A204.1 (cell line): ENCODE measurements at regions not wholly inside any gene's neighbourhood (a gene's known extent, or its start where the extent isn't known, plus 50 kb on each side); places are given as distances from the start of the nearest gene placed in this dataset.

Experiments used
- FAIRE-seq: peaks from 2 replicates; lab custom pipeline; 2012; peaks lifted over from hg19 to GRCh38; lab: Jason Lieb, UNC

DNA sequence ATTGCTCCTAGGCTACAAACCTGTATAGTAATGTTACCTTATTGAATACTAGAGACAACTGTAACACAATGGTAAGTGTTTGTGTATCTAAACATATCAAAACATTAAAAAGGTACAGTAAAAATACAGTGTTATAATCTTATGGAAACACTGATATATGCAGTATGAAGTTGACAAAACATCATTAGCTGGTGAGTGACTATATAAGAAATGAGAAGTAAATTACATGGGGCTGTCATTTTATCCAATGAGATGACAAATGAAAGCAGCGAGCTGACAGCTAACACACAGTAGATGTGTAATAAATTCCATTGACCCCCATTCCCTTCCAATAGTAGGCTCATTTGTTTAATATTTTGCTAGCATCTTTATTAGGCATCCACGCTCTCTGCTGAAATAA, 198.1 kb upstream of the GHITM start:
- FAIRE-seq: no peak

DNA sequence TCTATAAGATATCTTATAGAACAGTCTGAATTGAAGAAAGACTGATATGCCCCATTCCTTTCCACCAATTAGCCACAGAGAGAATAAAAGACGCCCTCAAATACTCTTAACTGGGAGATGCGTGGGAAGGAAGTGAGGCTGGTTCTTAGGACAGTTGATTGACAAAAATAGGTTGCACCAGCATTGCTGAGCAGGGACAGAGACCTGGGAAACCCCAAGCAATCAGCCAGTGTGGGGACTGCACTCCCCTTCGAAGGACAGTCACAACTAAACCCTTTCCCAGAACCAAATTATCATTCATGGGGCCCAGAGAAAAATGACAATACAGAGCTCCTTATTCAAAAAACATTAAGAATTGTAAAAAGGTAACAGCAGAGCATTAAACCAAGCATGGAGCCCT, 196.9 kb upstream of the GHITM start:
- FAIRE-seq: no peak

DNA sequence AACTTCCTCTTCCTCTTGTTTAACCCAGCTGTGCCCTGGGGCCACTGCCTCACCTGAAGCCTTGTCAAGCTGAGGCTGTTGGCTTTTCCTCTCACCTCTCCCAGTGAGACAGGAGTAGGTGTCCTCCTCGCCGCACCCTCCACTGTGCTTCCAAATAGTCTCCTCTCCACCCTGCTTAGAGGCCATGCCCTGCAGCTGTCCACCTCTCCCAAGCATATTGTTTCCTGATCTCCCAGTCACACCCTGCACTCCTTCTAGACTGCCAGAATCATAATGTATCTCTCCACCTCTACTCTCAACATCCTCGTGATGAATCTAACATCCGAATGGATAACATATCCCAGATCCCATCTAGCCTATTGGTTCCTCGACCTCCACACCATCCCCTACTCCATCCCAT, 196.3 kb upstream of the GHITM start:
- no peak for FAIRE-seq

DNA sequence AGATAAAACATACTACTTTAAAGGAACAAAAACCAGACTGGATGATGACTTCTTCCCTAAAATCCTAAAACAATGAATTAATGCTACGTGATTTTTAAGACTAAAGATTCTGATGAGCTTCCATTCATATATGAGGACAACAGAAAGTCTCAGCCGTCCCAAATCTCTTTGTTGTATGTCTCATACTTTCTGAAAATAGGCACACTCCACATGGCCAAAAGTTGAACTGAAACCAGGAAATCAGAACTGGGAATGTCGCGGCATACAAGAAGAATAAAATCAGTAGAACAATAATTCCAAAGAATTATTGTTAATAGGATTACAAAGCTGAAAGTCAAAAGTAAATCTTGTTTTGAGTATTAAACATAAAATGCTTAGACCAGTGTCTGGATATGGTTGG, 195.4 kb upstream of the GHITM start:
- FAIRE-seq: no peak

DNA sequence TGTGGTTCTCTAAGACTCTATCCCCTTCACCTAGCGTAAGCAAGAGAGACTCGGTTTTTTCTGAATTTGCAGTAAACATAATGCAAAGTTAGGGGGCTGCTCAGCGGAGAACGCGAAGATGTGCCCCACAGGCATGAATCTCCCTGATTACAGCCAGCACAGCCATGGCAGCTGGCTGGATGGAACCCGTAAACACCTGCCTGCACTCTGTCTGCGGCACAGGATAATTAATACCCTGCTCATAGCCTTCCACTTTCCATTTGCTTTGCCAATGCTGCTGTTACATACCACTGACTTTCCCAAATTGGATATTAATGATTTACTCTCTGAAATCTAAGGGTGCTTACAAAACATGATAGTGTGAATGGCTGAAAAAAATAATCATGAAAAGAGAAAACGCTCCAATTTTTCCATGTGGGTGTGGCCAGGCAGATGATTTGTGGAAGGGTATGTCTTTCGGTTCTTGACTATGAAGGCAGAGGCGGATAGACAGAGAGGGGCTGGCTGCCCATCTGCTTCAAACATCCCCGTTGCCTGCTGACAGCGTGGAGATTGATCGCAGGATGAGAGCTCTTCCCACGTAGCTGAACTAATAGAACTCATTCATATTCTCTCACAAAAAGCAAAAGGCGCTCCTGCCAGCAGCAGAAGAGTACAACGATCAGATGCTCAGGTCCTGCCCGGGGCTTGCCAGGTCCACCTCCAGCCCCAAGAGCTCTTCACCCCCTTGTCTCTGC, 193.2 kb upstream of the GHITM start:
- no peak for FAIRE-seq

DNA sequence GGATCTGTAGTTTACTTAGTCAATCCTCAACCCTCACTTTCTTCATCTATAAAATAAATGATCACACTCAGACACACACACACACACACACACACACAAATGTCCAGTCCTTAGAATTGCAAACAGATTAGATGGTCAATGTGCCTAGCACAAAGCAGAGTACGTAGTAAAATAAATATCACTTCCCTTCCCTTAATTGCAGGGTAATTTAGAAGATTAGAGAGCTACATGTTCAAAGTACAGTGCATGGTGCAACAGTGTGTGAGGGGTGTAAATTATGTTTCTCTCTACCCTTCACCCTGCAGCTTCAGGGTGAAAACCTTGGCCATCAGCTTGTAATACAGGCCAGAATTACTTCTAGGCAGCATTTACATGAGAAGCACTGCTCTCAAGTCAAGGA, 187.0 kb upstream of the GHITM start:
- FAIRE-seq: no peak

DNA sequence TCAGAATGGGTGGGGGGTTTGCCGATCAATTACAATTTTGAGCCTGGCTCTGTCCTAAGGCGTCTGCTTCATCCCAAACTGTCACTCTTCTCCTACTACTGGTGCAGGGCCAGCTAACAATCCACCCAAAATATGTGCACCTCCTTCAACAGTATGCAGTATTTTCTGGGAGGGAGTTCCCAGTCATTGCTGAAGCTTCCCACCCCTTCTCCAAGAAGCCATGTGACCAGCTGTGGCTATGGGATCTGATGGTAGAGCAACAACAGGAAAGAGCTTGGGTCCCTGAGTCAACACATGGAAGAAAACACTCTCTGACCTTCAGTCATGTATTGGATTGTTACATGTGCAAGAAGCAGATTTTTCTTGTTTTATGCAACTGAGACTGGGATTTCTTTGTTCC, 185.7 kb upstream of the GHITM start:
- no peak for FAIRE-seq

DNA sequence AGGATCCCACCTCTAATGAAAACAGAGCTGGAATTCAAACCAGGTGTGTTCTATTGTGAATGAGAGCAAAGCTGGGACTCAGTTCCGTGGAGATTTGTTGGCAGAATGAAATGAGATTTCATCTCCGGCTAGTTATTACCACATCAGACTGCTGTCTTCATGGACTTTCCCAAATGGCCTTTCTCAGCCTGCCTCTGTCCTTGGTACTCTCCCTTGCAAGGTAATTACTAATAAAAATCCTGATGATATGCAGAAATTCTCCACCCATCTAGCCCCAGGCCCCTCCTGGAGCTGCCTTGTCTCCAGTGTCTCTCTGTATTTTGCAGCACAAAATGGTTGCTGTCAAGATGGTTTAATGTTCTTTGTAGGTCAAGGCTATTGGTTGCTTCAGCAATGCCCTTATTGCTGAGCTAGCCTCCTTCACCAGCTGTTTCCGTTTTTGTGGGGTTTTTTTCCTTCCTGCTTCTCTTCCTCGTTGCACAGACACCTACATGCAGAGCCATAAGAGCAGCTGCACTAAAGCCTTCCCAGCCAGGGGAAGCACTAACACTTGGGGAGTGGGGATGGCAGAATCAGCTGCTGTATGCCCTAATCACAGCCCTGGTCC, 185.0 kb upstream of the GHITM start:
- FAIRE-seq: no peak

DNA sequence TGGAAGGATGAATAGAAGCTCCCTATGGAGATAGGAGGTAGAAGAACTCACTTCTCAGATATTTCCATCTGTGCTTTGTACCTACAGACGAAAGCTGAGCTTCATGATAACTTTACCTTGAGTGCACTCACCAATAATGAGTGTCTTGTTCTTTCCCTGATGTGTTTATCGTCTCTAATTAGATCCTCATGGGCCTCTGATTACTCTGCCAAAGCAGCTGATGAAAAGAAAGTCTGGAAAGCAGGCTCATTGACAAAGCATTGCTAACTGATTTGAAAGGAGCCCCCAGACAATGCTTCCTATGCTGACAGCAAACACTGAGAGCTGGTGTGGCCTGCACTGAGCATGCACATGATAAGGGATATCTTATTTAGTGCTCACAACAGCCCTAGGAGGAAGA, 183.9 kb upstream of the GHITM start:
- no peak for FAIRE-seq

DNA sequence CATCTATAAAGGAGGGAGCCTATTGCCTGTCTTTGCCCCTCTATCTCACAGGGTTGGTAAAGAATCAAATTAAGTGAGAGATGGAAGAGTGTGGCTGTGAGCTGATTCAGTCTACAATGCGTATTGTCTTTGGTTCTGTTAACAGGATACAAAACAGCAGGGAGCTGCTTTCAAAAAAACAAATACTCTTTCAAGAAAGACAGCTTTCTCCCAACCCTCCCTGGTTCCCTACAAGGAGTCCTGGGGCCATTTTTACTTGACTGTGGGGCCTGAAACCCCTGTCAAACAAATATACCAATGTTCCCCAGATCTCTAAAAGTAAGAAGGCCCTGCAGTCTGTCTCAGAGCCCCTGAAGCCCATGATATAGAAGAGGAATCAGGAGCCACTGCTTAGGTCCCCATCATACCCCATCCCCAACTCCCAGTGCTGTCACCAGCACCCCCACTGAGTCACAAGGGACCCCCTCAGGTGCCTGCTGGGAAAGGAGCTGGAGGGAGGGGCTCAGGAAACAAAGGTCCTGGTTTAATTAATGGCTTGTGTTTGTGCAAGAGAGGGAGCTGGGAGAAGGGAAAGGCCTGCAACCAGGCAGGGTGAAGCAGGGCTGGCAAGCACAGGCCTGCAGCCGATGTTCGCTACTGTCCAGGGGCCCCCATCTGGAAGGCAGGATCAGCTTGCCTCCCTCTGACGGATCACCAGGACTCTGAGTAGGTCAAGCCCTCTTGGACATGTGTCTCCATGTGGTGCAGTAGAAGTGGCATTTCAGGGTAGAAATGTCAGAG, 182.0 kb upstream of the GHITM start:
- FAIRE-seq: no peak

DNA sequence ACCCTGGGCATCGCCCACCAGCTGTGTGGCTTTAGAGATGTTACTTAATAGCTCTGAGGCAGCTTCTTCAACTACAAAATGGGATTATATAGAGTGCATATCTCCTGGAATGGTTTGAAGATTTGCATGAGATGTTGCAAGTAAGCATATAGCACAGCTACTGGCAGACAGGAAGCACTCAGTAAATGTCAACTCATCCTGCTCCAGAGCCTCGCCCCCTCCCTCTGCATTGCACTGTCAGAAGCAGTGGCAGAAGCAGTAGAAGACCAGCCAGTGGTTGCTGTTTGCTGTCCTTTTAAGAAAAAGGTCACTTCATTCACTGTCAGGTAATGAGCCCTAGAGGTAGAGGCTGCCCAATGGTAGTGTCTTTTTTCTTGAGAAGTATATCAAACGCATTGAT, 180.0 kb upstream of the GHITM start:
- FAIRE-seq: no peak

DNA sequence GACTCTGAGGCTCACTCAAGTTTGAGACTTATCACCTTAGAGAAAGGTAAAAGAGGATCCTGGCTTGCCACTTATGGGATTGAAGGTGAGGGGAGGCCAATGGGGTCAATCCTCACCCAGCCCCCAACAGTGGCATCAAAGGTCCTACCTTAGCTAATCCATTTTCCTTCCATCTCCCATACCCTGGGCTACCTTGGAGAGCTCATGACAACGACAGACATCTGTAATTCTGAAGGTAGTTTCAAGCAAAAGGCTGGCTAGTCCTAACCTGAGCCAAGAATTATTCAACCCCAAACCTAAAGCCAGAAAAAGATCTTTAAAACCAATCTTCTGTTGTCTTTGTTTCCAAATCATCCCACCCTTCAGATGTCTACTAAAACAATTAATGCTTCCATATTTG, 179.2 kb upstream of the GHITM start:
- no peak for FAIRE-seq

DNA sequence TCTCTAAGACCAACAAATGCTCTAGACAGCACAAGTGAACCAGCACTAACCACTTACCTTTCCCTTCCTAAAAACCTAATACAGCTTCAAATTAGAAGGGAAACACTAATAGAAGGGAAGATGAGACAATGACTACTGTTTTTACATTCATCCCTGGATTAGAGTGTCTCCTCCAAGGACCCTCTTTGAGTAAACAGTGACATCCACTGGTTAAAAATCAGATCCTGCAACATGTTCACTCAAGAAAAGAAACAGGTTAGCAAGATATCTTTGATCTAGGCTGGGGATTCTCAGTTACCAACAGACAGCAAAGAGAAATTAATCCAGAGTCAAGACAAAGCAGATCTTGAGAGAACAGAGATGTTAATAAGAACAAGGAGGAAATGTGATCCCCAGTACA, 177.7 kb upstream of the GHITM start:
- no peak for FAIRE-seq

DNA sequence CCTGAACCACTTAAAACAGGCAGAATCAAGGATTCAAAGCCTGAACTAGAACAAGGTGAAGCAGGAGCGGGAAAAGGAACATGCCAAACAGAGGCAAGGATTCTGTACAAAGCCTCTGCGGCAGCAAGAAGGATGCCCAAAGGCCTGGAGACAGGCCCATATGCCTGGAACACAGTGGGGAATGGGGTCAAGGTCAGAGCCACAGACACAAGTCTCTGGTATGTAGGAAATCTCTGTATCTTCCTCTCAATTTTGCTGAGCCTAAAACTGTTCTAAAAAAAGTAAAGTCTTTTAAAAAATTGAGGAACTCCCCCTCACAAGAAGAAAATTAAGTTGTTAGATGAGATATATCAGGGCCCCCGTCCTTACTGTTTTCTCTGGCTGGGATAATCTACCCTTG, 175.9 kb upstream of the GHITM start:
- no peak for FAIRE-seq

DNA sequence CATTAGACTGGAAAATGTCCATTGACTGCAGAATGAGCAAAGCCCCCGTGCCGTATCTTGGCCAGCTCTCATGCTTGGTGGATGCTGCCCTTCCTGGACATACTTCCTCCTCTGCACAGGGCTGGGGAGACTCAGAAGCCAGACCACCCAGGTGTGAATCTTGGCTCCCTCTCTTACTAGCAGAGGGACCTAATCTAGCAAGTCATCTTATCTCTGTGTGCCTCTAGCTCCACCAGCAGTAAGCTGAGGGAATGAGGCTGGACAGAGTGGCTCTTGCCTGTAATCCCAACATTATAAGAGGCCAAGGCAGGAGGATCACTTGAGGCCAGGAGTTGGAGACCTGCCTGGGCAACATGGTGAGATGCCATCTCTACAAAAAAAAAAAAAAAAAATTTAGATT, 173.8 kb upstream of the GHITM start:
- no peak for FAIRE-seq

DNA sequence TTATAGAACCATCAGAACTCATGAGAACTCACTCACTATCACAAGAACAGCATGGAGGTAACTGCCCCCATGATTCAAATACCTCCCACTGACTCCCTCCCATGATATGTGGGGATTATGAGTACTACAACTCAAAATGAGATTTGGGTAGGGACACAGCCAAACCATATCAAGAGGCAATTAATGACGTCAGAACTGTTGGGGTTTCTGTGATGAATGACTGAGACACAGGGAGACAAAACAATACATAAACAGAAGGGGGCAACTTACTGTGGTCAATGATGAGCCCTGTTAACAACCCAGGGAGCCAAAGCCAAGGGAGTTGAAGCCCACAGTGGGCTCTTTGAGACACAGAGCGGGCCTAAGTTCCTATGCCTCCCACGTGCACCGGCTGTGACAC, 171.3 kb upstream of the GHITM start:
- no peak for FAIRE-seq

DNA sequence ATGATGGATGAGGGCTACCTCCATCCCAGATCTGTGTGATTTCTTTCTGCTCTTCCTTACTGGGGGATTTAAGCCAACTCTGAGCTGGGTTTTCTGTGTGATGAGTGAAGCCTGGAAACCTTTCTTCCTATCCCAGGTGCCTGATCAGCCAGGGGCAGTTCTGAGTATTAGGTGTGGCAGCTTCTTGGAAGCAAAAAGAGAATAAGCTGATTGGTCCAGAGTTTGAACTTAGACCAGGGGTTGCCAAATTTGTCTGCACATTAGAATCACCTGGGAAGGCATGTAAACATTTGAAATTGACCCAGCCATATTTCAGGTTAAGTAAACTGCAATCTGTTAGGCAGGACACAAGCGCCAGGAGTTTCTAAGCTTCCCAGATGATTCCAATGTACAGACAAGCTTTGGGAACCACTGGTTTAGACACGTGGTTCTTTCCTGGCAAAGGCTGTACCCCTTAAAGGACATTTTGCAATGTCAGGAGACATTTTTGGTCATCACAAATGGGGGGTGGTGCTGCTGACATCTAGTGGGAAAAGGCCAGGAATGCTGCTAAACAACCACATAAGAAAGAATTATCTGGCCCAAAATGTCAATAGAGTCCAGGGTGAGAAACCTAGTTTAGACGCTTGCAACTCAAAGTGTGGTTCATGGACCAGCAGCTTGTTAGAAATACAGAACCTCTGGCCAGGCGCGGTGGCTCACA, 160.5 kb upstream of the GHITM start:
- no peak for FAIRE-seq

DNA sequence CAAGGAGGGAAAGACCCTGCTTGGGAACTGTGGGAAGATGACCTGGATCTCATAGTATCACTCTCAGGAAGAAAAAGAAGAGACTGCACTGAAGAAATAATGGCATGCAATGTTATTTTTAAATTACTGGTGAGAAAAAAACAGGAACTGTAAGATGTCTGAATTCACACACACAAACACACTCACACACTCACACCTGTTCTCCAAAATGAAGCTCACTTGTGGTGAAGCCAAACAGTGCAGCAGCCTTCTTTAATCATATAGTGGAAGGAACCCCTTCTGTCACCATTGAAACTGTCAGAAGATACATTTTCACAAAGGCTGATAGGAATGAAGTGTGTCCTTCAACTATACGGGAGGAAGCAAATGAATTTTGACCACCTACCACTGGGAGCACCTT, 156.5 kb upstream of the GHITM start:
- no peak for FAIRE-seq

DNA sequence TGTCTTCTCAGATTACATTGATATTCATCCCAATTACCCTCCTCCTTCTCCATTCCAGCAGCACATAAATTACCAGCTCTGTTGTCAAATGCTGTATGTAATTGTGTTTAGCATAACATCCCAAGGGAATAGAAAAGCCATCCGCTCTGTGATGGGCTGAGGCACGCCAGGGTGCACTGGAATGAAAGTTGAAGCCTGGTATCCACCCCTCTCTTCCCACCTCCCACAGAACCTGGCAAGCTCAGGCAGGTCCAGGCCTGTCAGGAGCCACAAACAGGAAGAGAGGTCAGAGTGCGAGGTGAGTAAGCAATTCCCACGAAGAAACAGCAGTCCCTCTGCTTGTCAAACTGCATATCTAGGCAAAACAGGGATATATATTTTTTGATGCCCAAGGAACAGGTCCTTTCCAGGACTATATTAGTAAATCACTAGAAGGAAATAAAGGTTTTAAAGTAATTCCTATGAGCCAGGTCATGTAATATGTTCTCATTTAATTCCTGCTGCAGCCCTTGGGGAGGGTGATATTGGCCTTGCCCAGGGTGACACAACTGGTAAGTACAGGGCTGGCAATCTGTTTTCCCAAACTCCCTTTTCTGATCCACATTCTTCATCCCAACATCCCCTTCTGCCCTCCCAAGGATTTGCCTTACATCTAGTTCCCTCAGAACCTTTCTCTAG, 155.6 kb upstream of the GHITM start:
- FAIRE-seq: no peak

DNA sequence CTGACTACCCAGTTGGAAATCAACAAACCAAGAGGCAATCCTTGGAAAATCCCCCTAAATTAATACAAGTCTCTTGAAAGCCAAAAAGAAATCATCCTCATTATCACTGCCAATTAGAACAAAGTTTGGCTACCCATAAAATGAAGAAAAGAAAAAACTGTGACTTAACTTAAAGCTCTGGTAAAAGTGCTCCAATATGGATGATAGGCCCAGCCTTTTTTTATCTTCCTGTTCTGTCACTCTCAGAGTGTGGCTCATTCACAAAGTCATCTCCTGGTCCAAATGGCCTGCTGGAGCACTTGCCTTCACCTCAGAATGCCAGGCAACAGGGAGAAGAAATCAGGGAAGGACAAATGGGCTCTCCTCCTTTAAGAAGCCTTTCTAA, 155.1 kb upstream of the GHITM start:
- no peak for FAIRE-seq

DNA sequence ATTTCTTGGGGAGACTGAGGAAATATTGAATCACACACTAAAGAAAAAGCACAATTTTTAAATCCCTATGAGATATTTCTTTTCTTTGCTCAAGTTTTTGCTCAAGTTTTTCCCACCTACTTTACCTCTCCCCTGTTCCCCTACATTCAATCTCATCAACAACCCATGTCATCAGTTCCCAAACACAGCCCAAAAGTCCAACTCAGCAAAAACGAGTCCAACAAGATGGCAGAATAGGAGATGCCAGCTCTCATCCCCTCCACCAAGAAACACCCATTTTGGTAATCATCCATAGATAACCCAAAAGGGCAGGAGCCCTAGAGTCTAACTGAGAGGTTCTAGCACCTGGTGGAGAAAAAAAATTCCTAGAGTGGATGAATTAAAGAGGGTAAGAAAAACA, 152.5 kb upstream of the GHITM start:
- no peak for FAIRE-seq

DNA sequence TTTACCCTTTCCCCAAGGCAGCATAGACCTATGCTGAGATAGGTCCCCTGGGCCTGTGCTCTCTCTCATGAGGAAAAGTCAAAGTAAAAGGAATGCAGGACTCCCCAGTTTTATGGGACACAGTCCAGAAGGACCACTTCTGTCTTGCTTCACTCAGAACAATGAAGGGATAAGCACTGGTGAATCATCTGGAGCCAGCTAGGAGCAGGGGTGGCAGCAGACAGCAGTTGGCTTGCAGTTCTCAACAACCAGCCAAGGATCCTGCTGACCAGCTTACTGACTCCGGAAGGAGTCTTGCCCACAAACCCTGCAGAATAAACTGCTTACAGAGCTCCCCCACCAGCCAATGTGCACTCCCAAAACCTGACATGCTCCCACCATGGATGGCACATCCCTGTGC, 152.1 kb upstream of the GHITM start:
- no peak for FAIRE-seq

DNA sequence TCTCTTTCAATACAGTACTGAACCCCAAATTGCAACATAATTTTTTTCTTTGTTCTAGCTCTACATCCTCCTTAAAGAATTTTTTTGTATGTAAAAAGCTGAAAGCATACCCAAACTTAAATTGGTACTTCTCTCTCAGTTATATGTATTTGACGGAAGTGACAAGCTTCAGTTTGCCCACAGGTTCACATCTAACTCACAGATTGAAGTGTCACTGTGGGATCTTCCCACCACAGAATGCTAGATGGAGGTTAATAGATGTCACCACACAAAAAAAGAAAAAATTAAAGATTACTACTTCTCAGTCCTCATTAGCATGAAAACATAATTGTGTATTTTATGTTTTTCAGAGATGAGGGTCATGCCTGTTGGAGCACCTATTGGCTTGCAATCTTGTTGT, 150.9 kb upstream of the GHITM start:
- no peak for FAIRE-seq
